ENCODE measurements at regions not wholly inside any gene's neighbourhood (a gene's known extent, or its start where the extent isn't known, plus 50 kb on each side); places are given as distances from the start of the nearest gene placed in this dataset.

GRCh38 chr5:89241186-89241585 is 358.2 kb upstream of the MEF2C start:
- DNase-seq: no peak

GRCh38 chr5:89236900-89237299 is 353.9 kb upstream of the MEF2C start:
- DNase-seq: no peak

GRCh38 chr5:89233462-89233861 is 350.5 kb upstream of the MEF2C start:
- no peak for DNase-seq

- no peak for DNase-seq
Observed at GRCh38 chr5:89232139-89232603, 349.2 kb upstream of the MEF2C start.

DNA sequence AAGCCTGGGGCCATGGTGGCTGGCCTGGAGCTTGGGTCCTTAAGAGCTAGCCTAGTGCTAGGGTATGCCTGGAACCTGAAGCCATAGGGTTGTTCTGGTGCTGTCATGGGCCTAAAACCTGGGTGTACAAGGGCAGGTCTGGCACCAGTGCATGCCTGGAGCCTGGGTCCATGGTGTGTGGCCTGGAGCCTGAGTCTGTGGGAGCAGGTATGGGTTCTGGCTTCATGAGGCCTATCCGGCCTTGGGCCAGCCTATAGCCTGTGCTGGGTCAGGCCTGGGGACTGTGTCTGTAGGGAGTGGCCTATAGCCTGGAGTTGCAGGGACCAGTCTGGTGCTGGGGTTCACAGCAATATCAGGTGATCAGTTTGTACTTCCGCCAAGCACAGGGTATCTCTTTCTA is 347.2 kb upstream of the MEF2C start:
- DNase-seq: no peak

DNA sequence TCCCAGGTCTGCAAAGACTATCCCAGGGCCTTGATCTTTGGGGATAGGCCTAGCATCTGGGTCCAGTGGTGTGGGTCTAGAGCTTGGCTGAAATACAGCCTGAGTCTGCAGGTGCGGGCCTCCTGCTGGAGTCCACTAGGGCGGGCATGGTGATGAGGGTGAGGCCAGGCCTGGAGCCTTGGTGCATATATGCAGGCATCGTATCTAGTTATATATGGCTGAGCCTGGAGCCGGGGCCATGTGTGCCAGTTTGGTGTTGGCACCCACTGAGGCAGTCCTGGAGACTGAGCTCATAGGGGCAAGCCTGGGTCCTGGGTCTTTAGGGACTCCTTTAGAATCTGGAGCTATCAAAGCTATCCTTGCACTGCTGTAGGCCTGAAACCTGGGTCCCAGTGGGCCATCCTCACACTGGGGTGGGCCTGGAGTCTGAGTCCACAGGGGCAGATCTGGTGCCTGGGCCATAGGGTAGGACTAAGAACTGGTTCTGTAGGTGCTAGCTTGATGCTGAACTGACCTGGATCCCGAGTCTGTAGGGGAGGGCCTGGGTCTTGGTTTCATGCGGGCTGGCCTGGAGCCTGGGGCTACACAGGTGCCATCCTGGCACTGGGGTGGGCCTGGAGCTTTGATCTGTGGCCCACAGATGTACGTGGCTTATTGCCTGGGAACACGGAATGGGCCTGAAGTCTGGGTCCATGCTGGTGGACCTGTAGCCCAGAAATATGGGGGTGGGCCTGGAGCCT is 346.5 kb upstream of the MEF2C start:
- no peak for DNase-seq

GRCh38 chr5:89228355-89228754 is 345.4 kb upstream of the MEF2C start:
- no peak for DNase-seq

DNA sequence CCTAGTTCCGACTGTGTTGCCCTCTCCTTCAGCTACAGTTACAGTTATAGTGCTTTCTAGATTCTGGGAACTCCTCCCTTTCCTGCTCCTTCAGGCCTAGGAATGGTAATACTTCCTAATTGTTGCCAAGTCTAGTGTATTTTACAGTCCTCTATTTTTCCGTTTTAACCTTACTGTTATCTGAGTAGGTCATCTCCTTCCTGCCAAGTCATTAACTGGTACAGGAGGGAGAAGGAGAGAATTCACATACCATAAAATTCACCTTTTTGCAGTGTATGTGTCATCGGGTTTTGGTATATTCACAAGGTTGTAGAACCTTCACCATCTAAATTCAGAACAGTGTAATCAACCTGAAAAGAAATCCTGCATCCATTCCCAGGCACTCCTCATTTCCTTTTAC is 335.4 kb upstream of the MEF2C start:
- no peak for DNase-seq

DNA sequence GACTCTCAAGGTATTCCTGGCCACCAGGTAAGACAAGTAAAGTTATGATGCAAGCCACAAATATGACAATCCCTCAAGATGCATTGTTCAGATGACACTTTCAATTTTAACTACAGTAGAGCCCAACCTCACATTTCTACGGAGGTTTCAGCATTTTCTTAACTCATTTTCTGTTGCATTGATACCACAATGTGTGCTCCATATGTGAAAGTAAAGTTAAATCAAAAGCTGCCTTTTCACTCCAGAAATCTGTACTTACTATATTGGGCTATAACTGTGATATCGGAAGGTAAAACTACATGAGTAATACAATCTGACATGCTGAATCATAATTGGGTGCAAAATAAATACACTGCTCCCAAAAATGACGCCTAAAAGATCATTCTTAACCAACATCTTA is 333.6 kb upstream of the MEF2C start:
- DNase-seq: no peak

DNA sequence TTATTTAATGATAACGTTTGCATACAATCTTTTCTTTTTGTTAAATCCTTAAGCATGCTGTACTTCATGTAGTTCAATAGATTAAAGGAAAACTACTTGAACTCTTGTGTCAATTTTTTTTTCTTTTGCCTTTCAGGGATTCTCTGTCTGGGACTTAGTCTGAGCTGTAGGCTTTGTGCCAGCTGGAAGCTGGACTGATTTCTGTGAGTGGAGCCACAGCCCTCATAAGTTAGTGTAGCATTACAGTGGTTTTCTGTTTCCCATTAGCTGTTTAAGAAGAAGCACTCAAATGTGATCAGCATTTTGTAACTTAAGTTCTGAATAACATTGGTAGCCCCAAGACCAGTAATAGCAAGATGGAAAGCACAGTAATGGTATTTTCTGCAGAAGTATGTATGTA is 330.6 kb upstream of the MEF2C start:
- no peak for DNase-seq

DNA sequence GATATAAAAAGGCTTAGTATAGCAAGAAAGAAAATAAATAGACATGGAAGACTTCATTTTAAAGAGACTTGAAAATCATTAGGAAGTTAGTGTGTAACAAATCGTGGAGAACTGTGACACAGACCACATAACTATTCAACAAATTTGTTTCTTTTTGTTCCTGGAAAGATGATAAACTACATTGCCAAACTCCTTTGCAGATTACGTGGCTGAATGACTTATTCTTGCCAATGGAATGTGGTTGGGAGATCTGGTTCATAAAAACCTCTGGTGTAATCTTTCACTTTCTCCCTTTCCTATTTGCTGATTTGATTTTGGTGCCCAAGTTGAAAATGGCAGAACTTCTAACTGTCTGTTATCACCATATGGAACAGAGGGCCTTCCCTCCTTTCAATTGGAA is 328.9 kb upstream of the MEF2C start:
- DNase-seq: no peak

GRCh38 chr5:89208811-89209210 is 325.8 kb upstream of the MEF2C start:
- DNase-seq: no peak

- no peak for DNase-seq
Observed at GRCh38 chr5:89208392-89208791, 325.4 kb upstream of the MEF2C start.

DNA sequence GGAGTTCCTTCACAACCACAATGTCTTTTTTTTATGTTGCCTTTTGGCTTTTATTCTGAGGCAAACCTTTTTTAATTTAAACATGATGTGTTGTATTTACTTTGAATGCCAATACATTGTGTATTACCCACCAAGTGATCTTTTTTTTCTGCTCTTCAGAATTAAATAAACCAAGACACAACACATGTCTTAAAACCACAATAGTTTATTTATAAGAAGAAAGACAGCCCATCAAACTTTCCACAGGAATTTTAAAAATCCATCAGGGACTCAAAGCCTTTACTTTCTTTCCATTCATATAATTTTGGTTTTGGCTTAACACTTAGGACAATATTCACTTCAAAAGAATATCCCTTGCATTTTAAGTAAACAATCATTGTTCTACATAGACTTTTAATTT is 321.8 kb upstream of the MEF2C start:
- DNase-seq: no peak

- no peak for DNase-seq
Observed at GRCh38 chr5:89203611-89204010, 320.6 kb upstream of the MEF2C start.

DNA sequence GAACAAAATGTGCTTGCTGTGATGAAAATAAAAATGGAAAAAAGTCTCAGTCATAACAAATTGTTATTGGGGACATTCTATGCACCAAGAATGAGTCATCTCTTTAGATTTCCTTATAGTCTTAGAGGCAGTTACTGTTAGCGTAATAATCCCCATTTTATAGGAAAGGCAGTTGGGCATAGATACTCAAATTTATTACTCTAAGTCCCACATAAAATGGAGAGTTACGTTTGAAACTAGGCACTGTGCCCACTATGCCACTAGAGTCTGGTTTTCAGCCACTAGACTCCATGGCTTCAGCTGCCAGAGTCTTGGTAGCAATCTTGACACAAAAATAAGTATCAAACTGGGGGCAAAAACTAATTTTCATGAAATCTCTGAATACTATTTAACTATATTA is 317.9 kb upstream of the MEF2C start:
- DNase-seq: no peak

DNA sequence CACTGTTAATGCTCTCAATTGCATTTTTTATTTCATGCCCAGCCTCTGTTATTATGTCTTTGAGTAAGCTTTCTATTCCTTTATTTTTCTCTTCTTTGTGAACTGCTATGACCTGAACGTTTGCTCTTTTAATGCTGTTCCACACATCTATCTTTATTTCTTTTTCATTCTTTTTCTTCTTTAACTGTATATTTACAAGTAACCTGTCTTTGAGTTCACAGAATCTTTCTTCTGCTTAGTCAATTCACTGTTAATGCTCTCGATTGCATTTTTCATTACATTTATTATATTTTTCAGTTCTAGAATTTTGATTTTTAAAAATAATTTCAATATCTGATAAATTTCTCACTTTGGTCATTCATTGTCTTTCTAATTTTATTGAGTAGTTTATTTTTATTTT is 316.3 kb upstream of the MEF2C start:
- no peak for DNase-seq

DNA sequence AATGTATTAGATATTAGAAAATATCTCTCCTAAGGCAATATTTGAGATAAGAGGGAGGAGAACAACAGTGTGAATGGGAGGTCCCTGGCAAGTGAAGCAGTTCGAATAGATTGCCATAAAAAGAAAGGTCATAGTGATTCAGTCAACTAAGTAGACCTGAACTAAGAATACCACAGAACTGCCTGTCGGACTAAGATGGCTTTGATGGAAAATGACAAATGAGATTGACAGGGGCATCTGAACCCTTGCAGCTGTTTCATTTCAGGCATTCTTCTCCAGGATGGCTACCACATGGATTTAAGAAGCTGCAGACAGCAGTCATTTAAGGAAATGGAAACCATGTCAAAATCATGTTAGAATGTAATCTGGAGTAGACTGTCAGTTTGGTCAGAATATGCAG is 308.4 kb upstream of the MEF2C start:
- DNase-seq: no peak

- no peak for DNase-seq
Observed at GRCh38 chr5:89190515-89191265, 307.7 kb upstream of the MEF2C start.

- no peak for DNase-seq
Observed at GRCh38 chr5:89187883-89188465, 305.0 kb upstream of the MEF2C start.

DNA sequence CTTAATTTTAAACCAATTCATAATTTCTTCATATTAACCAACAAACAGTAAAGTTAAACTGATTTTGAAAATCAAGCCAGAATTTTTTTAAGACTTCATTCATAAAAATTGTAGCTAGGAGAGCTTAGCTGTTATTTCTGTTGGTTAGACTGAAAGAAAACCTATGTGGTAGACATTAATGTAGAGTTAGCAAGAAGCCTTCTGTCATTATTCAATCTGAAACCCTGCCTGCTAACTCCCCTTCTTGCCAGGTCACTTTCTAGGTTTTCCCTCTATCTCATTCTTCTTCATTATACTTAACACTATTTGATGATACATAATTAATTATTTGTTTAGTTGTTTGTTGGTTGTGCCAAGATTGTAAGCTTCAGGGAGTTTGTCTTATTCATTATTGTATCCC is 304.3 kb upstream of the MEF2C start:
- DNase-seq: no peak

- no peak for DNase-seq
Observed at GRCh38 chr5:89181546-89181945, 298.6 kb upstream of the MEF2C start.

- DNase-seq: no peak
Observed at GRCh38 chr5:89179731-89180130, 296.7 kb upstream of the MEF2C start.

GRCh38 chr5:89178541-89178940 is 295.6 kb upstream of the MEF2C start:
- no peak for DNase-seq

Measured in GOT3 (cell line).